ENCODE measurements at regions not wholly inside any gene's neighbourhood (a gene's known extent, or its start where the extent isn't known, plus 50 kb on each side); places are given as distances from the start of the nearest gene placed in this dataset.
"Not testable (repeated sequence)": the region's sequence is repeated elsewhere in the genome, so short reads cannot be mapped to it uniquely, and the experiment has no call there.

DNA sequence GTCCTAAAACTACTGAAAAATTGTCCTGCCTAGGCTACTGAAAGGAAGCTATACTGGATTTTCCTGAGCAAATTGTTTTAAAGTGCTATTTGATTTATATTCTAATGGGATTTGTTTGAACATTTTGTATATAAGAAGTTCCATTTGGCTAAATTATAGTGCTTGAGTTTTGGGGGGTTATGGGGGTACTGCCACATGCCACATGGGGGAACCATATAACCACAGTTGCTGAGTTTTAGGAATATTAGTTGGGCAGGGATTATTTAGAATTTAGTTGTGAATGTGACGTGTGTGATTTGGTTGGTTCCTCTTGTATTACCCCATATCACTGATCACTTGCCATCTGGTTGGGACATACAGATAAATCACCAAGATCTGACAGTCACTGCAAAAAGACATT, 224.5 kb upstream of the TAPT1 start:
- no peak for DNase-seq

DNA sequence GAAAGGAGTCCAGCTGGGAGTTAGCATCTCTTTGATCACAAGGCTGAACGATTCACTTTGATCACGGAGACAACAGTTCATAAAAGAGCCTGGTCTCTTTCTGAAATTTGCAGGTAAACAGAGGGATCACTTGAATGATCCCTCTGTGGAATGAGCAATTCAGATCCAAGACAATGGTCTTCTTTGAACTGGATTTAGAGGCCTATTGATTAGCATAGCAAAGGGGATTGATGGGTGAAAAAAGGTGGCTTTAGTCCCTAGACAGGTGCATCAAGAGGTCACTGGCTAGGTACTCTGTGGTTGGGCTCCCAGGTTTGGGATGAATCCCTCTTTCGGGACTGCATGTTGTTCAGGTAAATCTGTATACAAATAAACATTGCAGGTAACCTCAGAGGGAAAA, 223.8 kb upstream of the TAPT1 start:
- no peak for DNase-seq

DNA sequence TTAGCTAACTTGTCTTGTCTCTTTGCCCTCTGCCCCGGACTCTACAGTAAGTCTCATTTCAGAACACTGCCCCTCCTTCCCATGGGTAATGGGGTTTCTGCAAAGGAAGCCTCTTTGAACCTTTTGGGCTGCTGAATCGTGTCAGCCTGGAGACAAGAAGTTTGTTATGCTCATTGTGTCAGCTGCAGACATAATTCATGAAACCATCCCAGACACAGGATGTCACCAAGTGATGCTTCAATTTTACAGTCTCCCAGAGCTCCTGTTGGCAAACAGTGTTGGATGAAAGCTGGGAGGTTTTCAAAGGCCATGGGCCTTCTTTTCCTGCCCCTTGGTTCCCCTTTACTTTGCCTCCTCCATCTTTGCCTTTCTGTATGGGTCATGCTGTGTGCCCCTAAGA, 223.1 kb upstream of the TAPT1 start:
- no peak for DNase-seq

DNA sequence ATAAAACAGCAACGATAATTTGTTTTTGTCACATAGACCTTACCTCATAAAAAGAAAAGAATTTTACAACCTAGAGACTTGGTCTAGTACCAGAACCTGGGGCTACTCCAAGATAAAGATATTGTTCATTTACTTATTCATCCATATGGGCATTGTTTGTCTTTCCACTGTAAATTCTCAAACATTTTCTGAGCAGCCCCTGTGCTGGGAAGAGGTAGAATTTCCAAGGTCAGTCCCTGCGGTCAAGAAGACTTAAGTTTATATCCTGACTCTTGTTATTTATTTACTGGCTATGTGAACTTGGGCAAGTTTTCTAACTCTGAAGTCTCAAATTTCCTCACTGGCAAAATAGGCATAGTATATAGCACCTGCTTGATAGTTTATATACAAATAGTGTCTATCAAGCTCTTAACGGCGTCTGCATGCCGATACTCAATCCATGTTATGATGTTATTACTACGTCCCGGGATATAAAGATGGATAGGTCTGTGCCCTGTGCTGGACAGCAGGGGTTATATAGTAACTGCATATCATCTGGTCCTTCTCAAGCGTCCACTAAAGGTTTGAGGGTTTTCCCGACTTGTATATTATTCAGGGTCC, 222.1 kb upstream of the TAPT1 start:
- DNase-seq = no peak

DNA sequence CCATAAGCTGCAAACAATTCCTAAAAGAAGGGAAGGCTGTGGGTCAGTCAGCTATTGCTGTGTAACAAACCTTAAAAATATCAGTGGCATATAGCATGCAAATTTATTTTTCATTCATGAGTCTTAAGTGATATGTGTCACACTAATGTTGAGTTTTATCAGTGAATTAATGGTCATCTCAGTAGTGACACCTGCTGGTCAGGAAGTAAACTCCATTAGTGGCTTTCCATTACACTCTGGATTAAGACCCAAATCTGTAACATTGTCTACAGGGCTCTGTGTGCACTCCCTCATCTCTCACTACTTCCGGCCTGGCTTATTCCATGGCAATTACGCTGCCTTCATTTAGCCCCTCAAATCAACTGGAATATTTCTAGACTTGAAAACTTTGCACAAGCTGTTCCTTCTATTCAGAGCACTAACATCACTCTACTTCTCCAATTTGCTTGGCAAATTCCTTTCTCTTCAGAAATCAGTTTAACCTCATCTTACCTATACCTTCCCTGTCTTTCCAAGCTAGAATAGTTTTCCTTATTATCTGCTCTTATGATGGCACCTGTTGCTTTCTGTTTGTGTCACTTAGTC, 217.3 kb upstream of the TAPT1 start:
- peak; percentile 53 for DNase-seq

DNA sequence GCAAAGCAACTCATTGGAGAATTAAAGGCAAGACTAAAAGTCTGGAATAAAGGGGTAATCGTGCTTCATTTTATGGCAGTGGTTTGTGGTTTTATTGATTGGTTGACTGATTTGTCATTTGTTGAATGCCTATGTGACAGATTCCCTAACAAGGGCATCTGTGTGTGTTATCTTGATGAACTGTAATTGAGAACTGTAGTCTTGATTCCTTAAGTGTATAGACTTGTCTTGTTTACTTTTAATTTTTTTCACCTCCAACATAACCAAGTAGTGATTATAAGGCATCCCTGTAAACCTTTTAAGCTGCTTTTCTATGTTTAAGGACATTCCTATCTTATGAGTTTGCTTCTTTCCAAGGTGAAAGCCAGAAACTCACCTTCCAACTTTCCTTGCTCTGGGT, 216.0 kb upstream of the TAPT1 start:
- no peak for DNase-seq

DNA sequence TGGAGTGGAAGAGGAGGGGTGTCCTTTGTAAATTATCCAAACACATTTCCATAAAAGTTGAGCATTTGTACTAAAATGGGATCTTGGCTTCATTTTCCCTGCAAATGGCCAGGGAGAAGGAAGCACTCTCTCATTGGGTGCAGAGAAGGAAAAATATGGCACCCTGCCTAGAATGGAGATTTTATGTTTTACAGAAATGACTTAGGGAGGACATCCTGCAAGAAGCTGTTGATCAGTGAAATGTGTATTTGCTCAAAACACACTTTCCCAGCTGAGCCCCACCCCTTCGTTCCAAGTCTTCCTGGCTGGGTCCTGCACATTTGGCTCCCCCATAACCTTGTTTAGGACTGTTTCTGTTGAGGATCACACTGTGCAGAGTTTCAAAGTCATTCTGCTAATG, 213.5 kb upstream of the TAPT1 start:
- no peak for DNase-seq

DNA sequence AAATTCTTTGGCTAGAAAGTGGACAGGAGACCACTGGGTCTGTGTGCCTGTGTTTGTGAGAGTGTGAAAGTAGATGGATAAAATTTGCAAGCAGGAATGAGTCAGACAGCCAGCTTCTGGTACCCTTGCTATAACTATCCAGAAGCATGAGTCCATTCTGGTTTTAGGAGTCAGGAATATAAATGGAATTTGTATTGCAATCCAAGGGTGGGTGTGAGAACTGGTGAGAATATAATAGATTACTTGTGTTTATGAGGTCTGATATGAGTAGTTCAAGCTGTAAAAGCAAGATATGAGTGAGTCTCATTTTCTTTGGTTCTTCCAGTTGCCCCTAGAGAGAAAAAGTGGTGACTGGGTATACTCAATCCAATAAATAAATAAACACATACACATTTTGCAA, 212.7 kb upstream of the TAPT1 start:
- no peak for DNase-seq

DNA sequence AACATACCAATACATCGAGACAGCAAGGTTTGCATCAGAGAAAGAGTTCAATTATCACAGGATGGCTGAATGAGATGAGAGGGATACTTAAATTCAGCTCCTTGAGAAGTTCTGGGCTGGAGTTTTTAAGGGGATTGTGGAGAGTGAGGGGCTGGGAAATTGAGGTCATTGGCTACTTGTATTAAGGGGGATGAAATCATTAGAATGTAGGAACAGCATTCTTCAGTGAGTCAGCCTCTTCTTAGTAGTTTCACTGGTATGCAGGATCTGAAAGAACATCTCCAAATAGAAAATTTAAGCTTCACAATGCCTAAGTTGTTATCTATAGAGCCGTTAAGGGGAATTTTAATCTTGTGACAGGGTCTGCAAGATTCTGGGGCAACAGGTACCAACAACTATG, 211.6 kb upstream of the TAPT1 start:
- DNase-seq = no peak

DNA sequence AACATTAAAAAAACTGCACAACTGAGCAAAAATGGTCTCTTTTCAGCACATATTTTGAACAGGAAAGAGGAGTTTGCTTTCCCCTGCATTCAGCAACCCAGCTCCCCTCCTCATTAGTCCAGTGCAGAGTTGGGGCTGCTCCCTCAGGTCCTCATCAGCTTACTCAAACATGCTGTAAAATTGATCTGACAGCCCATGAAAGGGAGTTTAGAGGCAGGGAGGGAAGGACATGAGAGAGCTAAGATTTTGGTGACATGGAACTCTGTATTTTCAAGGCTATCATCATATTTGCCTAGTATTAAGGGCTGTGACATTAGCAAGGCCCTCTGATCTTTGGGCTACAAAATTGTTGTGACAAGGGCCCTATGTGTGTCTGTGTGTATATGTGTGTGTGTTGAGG, 205.6 kb upstream of the TAPT1 start:
- DNase-seq = no peak

DNA sequence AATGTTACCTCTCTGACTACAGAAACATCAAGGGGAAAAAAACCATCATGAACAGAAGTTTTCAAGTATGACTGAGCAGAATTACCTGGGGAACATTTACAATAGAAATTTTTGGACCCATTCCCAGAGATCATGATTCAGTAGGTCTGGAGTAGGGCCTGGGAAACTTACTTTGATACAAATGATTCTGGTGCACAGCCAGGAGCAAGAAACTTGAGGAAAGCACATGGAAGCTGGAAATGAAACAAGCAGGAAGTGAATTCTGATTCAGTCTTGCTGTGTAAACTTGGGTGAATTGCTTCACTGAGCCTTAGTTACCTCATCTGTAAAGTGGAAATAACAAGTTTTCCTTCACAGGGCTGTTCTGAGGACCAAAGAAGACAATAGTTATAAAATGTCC, 192.5 kb upstream of the TAPT1 start:
- DNase-seq = no peak

DNA sequence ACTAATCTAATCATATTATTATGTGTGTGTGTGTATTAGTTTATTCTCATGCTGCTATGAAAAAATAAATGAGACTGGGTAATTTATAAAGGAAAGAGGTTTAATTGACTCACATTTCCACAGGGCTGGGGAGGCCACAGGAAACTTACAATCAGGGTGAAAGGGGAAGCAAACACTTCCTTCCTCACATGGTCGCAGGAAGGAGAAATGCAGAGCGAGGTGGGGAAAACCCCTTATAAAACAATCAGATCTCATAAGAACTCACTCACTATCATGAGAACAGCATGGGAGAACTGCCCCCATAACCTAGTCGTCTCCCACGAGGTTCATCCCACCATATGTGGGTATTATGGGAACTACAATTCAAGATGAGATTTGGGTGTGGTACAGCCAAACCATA, 190.9 kb upstream of the TAPT1 start:
- no peak for DNase-seq

DNA sequence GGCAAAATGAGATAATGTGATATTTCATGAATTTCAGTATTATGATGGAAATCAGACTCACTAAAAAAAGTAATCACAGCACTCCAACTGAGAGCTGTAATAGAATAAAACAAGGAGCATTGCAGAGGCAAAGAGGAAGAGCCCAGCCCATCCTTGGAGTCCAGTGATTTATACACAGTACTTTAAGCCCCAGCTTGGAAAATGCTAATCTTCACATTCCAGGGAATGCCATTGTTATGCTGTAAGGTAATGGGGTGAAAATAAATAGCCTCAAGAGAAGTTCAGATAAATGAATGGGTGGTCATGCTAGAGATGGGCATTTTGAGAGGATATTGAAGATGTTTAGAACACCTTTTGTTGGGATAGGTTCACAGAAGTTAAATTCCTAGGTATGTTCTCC, 190.3 kb upstream of the TAPT1 start:
- no peak for DNase-seq

DNA sequence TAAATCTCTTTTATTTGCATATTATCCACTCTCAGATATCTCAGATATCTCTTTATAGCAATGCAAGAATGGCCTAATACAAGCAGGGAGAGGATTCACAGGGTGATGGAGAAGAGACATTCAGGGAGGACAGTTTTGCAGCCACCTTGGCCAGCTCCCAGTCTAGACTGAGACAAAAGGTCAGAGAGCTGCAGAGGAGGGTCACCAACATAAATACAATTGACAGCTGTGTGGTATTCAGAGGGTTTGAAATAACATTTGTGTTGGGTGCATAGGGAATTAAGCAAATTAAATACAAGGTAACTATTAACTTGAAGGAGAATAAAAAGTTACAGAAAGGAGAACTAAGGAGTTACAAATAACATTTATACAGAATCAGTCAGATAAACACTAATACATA, 189.5 kb upstream of the TAPT1 start:
- no peak for DNase-seq

DNA sequence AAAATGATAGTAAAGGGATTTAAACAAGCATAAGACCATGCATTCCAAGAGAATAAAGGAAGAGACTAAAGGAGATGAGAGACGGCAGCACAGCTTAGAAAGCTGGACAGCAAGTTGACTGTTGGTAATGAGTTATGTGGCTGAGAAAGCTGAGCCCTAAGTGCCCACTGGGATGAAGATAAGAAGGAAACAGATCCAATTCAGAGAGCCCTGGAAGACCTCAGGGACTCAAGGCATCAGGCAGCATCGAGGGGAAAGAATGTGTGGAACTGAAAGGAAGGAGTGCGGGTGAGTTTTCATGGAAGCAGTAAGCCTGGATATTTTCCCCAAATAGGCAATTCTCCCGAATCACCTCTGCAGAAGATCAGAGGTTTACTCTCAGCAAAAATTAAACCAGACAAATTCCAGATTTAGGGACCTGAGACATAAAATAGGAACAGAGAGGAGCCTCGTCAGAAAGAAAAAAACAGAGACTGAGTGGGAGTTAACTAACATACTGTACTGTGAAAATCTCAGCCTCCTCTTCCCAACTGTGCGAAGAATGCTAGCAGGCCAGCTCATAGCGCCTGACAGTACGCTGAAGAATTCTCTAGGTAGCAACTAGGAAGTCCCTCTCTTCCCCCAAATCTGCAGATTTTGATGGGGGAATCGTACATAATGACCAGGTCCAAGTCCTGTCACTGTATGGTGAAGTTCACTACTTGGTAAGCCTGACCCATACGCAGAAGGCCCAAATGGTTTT, 187.7 kb upstream of the TAPT1 start:
- DNase-seq = no peak

DNA sequence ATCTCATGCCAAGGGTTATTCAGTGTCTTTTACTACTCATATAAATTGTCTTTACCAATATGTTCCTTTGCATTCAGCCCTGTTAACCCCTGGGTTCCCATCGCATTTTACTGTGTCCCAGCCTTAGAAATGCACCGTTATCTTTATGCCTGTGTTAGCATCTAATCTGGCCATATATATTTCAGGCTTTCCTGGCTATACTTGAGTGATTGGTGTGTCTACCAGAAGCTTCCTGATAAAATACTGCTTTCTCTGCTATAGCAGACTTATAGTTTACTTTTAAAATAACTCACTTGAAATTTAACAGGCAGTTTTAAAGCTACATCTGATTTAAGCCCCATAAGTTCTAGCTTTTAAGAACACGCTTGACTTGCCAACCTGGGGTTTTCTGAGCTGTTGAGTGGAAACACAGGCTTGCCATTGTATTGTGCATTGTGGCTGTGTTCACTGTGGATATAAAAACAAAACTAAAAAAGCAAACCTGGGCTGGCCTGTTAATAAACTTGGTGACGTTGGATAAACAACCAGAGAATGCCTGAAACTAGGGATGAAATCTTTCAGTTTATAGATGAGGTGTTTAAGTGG, 185.3 kb upstream of the TAPT1 start:
- no peak for DNase-seq

DNA sequence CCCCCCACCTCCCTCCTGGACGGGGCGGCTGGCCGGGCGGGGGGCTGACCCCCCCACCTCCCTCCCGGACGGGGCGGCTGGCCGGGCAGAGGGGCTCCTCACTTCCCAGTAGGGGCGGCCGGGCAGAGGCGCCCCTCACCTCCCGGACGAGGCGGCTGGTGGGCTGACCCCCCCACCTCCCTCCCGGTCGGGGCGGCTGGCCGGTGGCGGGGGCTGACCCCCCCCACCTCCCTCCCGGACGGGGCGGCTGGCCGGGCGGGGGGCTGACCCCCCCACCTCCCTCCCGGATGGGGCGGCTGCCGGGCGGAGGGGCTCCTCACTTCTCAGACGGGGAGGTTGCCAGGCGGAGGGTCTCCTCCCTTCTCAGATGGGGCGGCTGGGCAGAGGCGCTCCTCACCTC, 166.9 kb upstream of the TAPT1 start:
- not testable (repeated sequence) for DNase-seq

DNA sequence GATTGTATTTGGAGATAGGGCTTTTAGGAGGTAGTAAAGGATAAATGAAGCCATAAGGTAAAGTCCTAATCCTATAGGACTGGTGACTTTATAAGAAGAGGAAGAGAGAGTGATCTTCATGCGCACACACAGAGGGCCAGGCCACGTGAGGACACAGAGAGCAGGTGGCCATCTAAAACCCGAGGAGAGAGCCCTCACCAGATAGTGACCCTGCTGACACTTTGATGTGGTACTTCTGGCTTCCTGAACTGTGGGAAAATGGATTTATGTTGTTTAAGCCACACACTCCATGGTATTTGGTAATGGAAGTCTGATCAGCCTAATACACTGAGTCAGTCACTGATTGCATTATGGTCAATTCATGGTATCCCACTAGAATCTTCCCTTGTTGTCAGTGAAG, 164.9 kb upstream of the TAPT1 start:
- DNase-seq = no peak

DNA sequence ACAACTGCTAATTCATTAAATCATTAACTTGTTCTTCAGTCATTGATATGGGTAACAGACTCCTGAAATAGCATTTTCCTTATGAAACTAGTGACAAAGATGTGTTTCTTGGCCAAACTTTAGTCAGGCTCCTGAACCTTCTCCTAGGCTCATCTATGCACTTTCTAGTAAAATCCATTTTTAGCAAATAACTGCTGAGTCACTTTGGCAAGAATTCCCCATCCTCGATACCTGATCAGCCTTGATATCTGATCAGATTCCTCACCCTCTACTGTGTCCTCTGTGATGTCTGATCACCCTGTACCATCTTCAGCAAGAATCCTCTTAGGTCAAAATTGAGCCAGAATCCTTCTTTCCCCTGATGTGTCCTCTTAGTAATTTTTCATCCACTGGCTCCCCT, 161.2 kb upstream of the TAPT1 start:
- no peak for DNase-seq

DNA sequence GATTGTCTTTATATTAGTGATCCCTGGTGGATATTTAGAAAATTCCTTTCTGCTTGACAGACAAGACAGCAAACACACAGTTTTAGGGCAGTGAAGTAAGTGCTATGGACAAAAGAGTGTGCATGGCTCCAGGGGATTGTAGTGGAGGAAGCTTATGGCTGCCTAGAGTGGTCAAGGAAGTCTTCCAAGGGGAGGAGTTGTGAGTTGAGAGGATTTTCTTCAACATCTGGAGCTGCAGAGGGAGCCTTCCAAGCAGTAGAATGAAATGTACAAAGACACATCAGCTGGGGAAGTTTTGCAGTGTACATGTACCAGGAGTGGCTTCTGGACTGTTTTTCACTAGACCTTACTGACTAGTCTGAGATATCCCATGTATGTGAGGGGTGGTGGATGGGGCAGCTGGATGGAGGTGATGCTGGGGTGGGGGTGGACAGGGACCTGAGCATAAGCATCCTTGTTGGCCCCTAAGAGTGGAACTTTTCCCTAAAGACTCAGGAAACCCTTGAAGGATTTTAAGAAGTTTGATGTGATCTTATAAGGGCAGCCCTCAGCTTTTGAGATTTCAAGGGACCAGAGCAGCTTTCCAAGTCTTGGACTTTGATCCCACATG, 160.5 kb upstream of the TAPT1 start:
- DNase-seq = no peak

DNA sequence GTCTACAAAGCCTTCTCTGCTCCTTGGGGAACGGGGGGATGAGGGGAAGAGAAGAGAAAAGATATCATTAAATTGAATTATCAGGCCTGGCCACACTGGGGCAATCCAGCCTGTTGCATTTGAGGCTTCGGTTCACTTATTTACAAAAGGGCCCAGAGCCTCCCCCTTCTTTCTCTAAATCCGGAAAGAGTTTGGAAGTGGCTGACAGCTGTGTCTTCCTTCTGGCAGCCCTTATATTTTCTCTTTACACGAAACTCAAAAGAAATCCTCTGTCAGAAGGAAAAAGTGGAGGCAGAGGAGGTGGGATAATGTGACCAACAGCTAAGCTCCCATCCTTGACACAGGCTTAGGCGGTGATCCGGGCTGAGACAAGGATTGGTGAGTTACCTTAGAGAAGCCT, 158.3 kb upstream of the TAPT1 start:
- no peak for DNase-seq

DNA sequence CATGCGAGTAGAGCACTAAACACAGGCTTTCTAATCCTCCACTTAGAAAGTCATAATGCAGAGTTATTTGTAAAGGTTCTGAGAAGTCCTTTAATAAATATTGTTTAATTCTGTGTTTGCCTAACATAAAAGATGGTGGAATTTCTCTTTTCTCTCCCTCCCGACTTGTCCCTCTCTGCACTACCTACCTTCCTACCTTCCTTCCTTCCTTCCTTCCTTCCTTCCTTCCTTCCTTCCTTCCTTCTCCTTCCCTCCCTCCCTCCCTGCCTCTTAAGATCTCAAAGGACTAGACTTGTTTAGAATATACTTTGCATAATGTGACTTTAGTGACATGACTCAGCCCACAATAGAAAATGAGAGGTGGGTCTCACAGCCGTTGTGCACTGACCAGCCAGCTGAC, 156.3 kb upstream of the TAPT1 start:
- DNase-seq = no peak

DNA sequence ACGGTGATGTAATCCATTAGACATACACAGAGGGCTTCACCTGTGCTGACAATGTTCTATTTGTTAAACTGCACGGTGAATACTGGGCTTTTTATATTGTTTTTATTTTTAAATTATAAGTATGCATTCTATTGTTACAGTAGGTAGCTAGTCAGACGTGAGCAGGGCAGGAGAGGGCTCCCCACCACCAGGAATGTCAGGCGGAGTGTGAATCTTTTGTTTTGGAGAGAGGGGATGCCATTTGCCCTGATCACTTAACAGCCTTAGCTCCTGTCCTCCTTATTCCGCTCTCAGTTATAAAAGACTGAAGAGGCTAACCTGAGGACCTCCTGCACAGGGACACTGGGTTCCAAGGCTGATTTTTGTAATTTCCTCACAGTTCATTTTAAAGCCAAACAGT, 151.6 kb upstream of the TAPT1 start:
- DNase-seq = no peak

DNA sequence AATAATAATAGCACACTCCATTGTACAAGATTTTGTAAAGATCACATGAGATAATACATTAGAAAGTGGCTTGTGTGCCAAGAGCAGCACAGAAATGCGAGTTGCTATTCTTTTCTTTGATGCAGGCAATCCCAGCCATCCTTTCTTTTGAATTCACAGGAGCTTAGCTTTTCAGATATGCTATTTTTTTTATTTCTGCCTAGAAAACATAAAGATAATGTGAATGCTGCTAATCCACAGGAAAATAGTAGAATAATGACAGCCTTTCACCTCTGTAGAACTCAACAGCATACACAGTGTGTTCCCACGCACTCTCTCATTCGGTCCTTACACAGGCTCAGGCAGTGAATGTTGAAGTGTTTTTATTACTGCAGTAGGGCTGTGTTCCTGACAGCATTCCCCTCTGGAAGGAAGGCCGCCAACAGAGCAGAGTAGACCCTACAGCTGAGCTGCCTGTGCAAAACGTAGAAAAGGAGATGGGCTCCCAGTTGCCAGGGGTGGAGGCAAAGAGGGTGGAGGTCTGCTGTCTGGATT, 138.8 kb upstream of the TAPT1 start:
- no peak for DNase-seq
